ENCODE measurements at regions not wholly inside any gene's neighbourhood (a gene's known extent, or its start where the extent isn't known, plus 50 kb on each side); places are given as distances from the start of the nearest gene placed in this dataset.

DNA sequence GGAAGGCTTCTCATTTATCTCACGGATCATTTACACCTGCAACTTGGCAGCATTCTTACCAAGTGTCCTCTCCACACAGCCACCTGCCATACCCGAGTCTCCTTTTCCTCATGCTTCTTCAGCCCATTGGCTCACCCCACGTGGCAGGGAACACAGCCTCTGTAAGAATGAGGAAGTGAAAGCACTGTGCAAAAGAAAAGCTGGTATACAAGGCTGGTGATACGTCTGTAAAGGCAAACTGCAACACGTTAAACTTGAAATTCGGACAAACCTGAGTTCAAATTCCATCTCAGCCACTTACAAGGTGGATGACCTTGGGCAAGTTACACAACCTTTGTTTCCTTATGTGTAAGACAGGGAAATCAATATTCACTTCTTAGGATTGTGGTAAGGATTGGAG, 164.0 kb upstream of the RASGEF1B start:
- TF ChIP-seq, protein P1, sequence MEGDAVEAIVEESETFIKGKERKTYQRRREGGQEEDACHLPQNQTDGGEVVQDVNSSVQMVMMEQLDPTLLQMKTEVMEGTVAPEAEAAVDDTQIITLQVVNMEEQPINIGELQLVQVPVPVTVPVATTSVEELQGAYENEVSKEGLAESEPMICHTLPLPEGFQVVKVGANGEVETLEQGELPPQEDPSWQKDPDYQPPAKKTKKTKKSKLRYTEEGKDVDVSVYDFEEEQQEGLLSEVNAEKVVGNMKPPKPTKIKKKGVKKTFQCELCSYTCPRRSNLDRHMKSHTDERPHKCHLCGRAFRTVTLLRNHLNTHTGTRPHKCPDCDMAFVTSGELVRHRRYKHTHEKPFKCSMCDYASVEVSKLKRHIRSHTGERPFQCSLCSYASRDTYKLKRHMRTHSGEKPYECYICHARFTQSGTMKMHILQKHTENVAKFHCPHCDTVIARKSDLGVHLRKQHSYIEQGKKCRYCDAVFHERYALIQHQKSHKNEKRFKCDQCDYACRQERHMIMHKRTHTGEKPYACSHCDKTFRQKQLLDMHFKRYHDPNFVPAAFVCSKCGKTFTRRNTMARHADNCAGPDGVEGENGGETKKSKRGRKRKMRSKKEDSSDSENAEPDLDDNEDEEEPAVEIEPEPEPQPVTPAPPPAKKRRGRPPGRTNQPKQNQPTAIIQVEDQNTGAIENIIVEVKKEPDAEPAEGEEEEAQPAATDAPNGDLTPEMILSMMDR (IDR thresholded peaks at IDR 0.05), result no peak
- no peak for TF ChIP-seq POLR2A (IDR thresholded peaks at IDR 0.05)
